H1 (cell line): ENCODE measurements at regions not wholly inside any gene's neighbourhood (a gene's known extent, or its start where the extent isn't known, plus 50 kb on each side); places are given as distances from the start of the nearest gene placed in this dataset.

Experiments
- CTCF ChIA-PET: fragments of 300-600 bp; sonication (Branson Sonifier 250); formaldehyde crosslinking; loops from one replicate; lab custom pipeline; 2021; ENCODE audit not compliant: partially characterized antibody; lab: Charles Lee
- POLR2A ChIA-PET: fragments of 300-600 bp; sonication (Branson Sonifier 250); formaldehyde crosslinking; loops from one replicate; lab custom pipeline; 2021; ENCODE audit warnings: inconsistent platforms; ENCODE audit not compliant: partially characterized antibody; lab: Charles Lee
- DNase-seq, 2 experiments: peaks; one replicate each; pipeline versions ENCODE4 v3.0.0 to v3.0.0-alpha.2; 2010 to 2022; ENCODE audit warnings: low spot score in 2 of 2, low read depth in 1 of 2, mixed read lengths in 1 of 2
- FAIRE-seq: peaks from 2 replicates; lab custom pipeline; 2011; peaks lifted over from hg19 to GRCh38; lab: Jason Lieb, UNC
- H2AFZ ChIP-seq: 2 replicates; pipeline ENCODE4 v1.8.1; 2012; ENCODE audit warnings: low read length, inconsistent platforms
- H2AK5ac ChIP-seq: 2 replicates; pipeline ENCODE4 v1.6.1; 2013; ENCODE audit warnings: low read depth, low read length
- H2BK120ac ChIP-seq: replicated peaks from 2 replicates; pipeline ENCODE3; 2013; ENCODE audit warnings: low read depth, low read length, inconsistent platforms
- H2BK12ac ChIP-seq: 2 replicates; pipeline ENCODE4 v1.6.1; 2013; ENCODE audit warnings: low read depth, low read length
- H2BK15ac ChIP-seq: 2 replicates; pipeline ENCODE4 v1.6.1; 2013; ENCODE audit warnings: low read length
- H2BK20ac ChIP-seq: 2 replicates; pipeline ENCODE4 v1.6.1; 2013; ENCODE audit warnings: low read length
- H2BK5ac ChIP-seq: 2 replicates; pipeline ENCODE4 v1.6.1; 2013; ENCODE audit warnings: low read depth, low read length
- H3K14ac ChIP-seq: 2 replicates; pipeline ENCODE4 v1.6.1; 2013; ENCODE audit warnings: inconsistent platforms; ENCODE audit not compliant: insufficient read length
- H3K18ac ChIP-seq: 2 replicates; pipeline ENCODE4 v1.6.1; 2013; ENCODE audit warnings: low read length; ENCODE audit errors: extremely low read depth
- H3K23ac ChIP-seq: 2 replicates; pipeline ENCODE4 v1.6.1; 2013; ENCODE audit warnings: inconsistent platforms; ENCODE audit not compliant: insufficient read length
- H3K23me2 ChIP-seq: 2 replicates; pipeline ENCODE4 v1.6.1; 2013; ENCODE audit warnings: low read depth, low read length
- H3K27ac ChIP-seq: 2 replicates; pipeline ENCODE4 v1.6.1; 2011; ENCODE audit warnings: low read depth, low read length, inconsistent platforms
- H3K27me3 ChIP-seq, 4 experiments: replicated peaks in 1 of 4; 1 replicate in 1 of 4; 2 replicates in 3 of 4; pipeline versions ENCODE4 v1.6.1 to v1.8.1; 2011 to 2013; ENCODE audit warnings: low read length in 3 of 4, mild to moderate bottlenecking in 3 of 4, inconsistent platforms in 2 of 4, mixed read lengths in 2 of 4, moderate library complexity in 1 of 4; ENCODE audit not compliant: control insufficient read depth in 3 of 4, insufficient read depth in 3 of 4; ENCODE audit errors: extremely low read depth in 1 of 4
- H3K36me3 ChIP-seq, 4 experiments: 2 replicates each; pipeline versions ENCODE4 v1.6.1 to v1.8.1; 2011 to 2013; ENCODE audit warnings: mild to moderate bottlenecking in 4 of 4, low read length in 3 of 4, moderate library complexity in 2 of 4, control low read depth in 1 of 4, inconsistent platforms in 1 of 4; ENCODE audit not compliant: insufficient read depth in 4 of 4, control insufficient read depth in 2 of 4
- H3K4ac ChIP-seq: replicated peaks from 2 replicates; pipeline ENCODE3; 2013; ENCODE audit warnings: low read length, low read depth, mixed read lengths, inconsistent platforms; ENCODE audit not compliant: insufficient read length
- H3K4me1 ChIP-seq, 4 experiments: replicated peaks in 1 of 4; 1 replicate in 1 of 4; 2 replicates in 3 of 4; pipeline versions ENCODE4 v1.6.1 to v1.8.1; 2011 to 2013; ENCODE audit warnings: low read length in 3 of 4, inconsistent platforms in 2 of 4, mixed read lengths in 1 of 4; ENCODE audit not compliant: insufficient read depth in 4 of 4, control insufficient read depth in 3 of 4
- H3K4me2 ChIP-seq, 2 experiments: 2 replicates each; pipeline versions ENCODE4 v1.6.1 to v1.8.1; 2011 to 2013; ENCODE audit warnings: low read depth in 2 of 2, low read length in 2 of 2, control low read depth in 1 of 2, inconsistent platforms in 1 of 2, mild to moderate bottlenecking in 1 of 2; ENCODE audit not compliant: insufficient read depth in 1 of 2
- H3K4me3 ChIP-seq, 4 experiments: fragments of 200-600, 300-600 bp in 1 of 4; sonication (generic), shearing (Covaris generic), sonication (Bioruptor Twin) in 1 of 4; 2 replicates each; pipeline versions ENCODE4 v1.5.1 to v1.8.1; 2011 to 2016; ENCODE audit warnings: low read length in 4 of 4, low read depth in 3 of 4, control low read depth in 2 of 4, inconsistent platforms in 2 of 4, mild to moderate bottlenecking in 2 of 4, mixed read lengths in 1 of 4, moderate library complexity in 1 of 4; ENCODE audit not compliant: insufficient read depth in 2 of 4; ENCODE audit errors: extremely low read depth in 1 of 4
- H3K56ac ChIP-seq: replicated peaks from 2 replicates; pipeline ENCODE3; 2013; ENCODE audit warnings: low read depth, mild to moderate bottlenecking, mixed read lengths, low read length, inconsistent platforms; ENCODE audit not compliant: insufficient read length
- H3K79me1 ChIP-seq: 2 replicates; pipeline ENCODE4 v1.6.1; 2013; ENCODE audit warnings: low read depth, low read length, control low read depth
- H3K79me2 ChIP-seq, 2 experiments: 2 replicates each; pipeline versions ENCODE4 v1.6.1 to v1.8.1; 2012 to 2013; ENCODE audit warnings: low read length in 2 of 2, mild to moderate bottlenecking in 2 of 2, inconsistent platforms in 1 of 2; ENCODE audit not compliant: insufficient read depth in 2 of 2, control insufficient read depth in 1 of 2
- H3K9ac ChIP-seq, 4 experiments: replicated peaks in 1 of 4; 1 replicate in 1 of 4; 2 replicates in 3 of 4; pipeline versions ENCODE4 v1.6.1 to v1.8.1; 2011 to 2013; ENCODE audit warnings: low read depth in 3 of 4, low read length in 3 of 4, control low read depth in 2 of 4, mild to moderate bottlenecking in 2 of 4, moderate library complexity in 2 of 4, inconsistent platforms in 1 of 4; ENCODE audit errors: extremely low read depth in 1 of 4
- H3K9me3 ChIP-seq, 2 experiments: 2 replicates each; pipeline versions ENCODE4 v1.6.1 to v1.8.1; 2012 to 2013; ENCODE audit warnings: mild to moderate bottlenecking in 2 of 2, moderate library complexity in 2 of 2, control low read depth in 1 of 2, inconsistent platforms in 1 of 2, low read depth in 1 of 2, low read length in 1 of 2, mixed read lengths in 1 of 2; ENCODE audit not compliant: insufficient read depth in 2 of 2
- H4K20me1 ChIP-seq, 2 experiments: replicated peaks in 1 of 2; 2 replicates each; pipeline versions ENCODE3 to v1.8.1; 2011 to 2013; ENCODE audit warnings: inconsistent platforms in 2 of 2, low read length in 2 of 2, mild to moderate bottlenecking in 1 of 2; ENCODE audit not compliant: insufficient read depth in 2 of 2, control insufficient read depth in 1 of 2
- H4K5ac ChIP-seq: 2 replicates; pipeline ENCODE4 v1.6.1; 2013; ENCODE audit warnings: low read length, low read depth, mixed read lengths, inconsistent platforms; ENCODE audit not compliant: insufficient read length
- H4K8ac ChIP-seq: 2 replicates; pipeline ENCODE4 v1.8.0; 2013; ENCODE audit warnings: mild to moderate bottlenecking, moderate library complexity, low read length, inconsistent platforms; ENCODE audit not compliant: insufficient read depth; ENCODE audit errors: extremely low read depth
- H4K91ac ChIP-seq: replicated peaks from 2 replicates; pipeline ENCODE3; 2013; ENCODE audit warnings: low read length, mixed read lengths, inconsistent platforms; ENCODE audit not compliant: insufficient read length
- ASH2L ChIP-seq: fragments of 200-600, 300-600 bp; sonication (generic); IDR thresholded peaks from one replicate; pipeline ENCODE4 v1.7.1; 2017; ENCODE audit warnings: low read length
- CEBPB ChIP-seq: IDR thresholded peaks from 2 replicates; pipeline ENCODE4 v1.6.1; 2012; ENCODE audit warnings: low read depth, low read length
- NANOG ChIP-seq: IDR thresholded peaks from 2 replicates; pipeline ENCODE4 v1.6.1; 2011; ENCODE audit warnings: low read length, low read depth, mild to moderate bottlenecking, inconsistent platforms; ENCODE audit not compliant: insufficient read depth, poor library complexity, severe bottlenecking
- POU5F1 ChIP-seq: IDR thresholded peaks from 2 replicates; pipeline ENCODE4 v1.6.1; 2011; ENCODE audit warnings: low read depth, mild to moderate bottlenecking, low read length, moderate library complexity
- SIRT6 ChIP-seq: IDR thresholded peaks from one replicate; pipeline ENCODE4 v1.7.1; 2012; ENCODE audit warnings: low read length, inconsistent platforms
- TCF12 ChIP-seq: IDR thresholded peaks from 2 replicates; pipeline ENCODE4 v1.6.1; 2011; ENCODE audit warnings: low read depth, mild to moderate bottlenecking, low read length
- TEAD4 ChIP-seq: IDR thresholded peaks from 2 replicates; pipeline ENCODE4 v1.6.1; 2012; ENCODE audit warnings: low read depth, low read length, inconsistent platforms, mixed read lengths
- WGBS, 2 experiments: shearing (Covaris generic) in 1 of 2; methylation state at CpG; one replicate each; pipeline versions ENCODE4 v1.1.6 to v1.1.7; 2013 to 2015; ENCODE audit warnings: low lambda C conversion rate in 2 of 2, mixed read lengths in 2 of 2, inconsistent platforms in 1 of 2, low coverage in 1 of 2, missing lambda C conversion rate in 1 of 2; ENCODE audit not compliant: insufficient replicate concordance in 2 of 2, insufficient coverage in 1 of 2, insufficient read length in 1 of 2; ENCODE audit errors: extremely low coverage in 1 of 2, missing lambda C conversion rate in 1 of 2; 5-methylcytosine and 5-hydroxymethylcytosine counted together
- TF ChIP-seq, protein P1 (sequence below): IDR thresholded peaks from 2 replicates; pipeline ENCODE4 v1.6.1; 2012; ENCODE audit warnings: low read length, inconsistent platforms
- TF ChIP-seq, protein P2 (sequence below): IDR thresholded peaks from 2 replicates; pipeline ENCODE4 v1.6.1; 2011; ENCODE audit warnings: low read depth, mild to moderate bottlenecking, low read length; ENCODE audit not compliant: insufficient read depth
- TF ChIP-seq, protein P3 (sequence below), 3 experiments: IDR thresholded peaks; 1 replicate in 2 of 3; 2 replicates in 1 of 3; pipeline versions ENCODE4 v1.5.1 to v1.6.1; 2011; ENCODE audit warnings: low read length in 3 of 3, mild to moderate bottlenecking in 3 of 3, inconsistent platforms in 2 of 3, low read depth in 1 of 3, moderate library complexity in 1 of 3; ENCODE audit not compliant: insufficient read depth in 1 of 3; ENCODE audit errors: control extremely low read depth in 1 of 3

DNA sequence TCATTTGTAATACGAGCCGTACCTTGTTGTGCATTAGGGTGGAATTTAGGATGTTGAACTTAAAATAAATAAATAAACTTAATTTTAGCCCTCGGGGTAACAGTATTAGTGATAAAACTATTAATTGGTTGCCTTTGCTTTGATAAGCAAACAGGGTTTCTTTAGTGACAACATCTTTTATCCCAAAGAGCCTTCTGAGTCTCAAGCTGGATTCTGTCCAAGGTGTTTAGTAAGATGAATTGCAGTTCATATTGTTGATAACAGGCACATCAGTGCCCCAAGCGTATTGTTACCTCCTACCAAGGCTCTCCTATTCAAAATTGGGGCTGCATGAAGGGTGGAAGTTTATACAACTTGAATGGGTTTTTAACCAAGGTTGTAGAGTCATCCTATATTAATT lies 144.4 kb upstream of the CELF2 start:
- Histone ChIP-seq H3K4ac (no peak overlapping the region), H3K36me3 (no peaks in the 10 kb centered on the region; a peak in 1 of 8 replicates), H3K9me3 (no peaks in the 10 kb centered on the region), H2BK120ac (no peak overlapping the region), H3K27me3 (no peaks in the 10 kb centered on the region), H3K27ac (no peak overlapping the region), H2BK15ac (no peak overlapping the region), H3K4me2 (no peak overlapping the region), H4K8ac (no peak overlapping the region), H4K5ac (no peak overlapping the region), H3K23me2 (no peaks in the 10 kb centered on the region; the same call in 1 of the 2 replicates), H3K4me1 (peaks cover 0 to 2% (median 0%) of the 10 kb centered on the region in 4 experiments; a peak in 1 of 7 replicates), H3K23ac (no peak overlapping the region), H2AFZ (no peak overlapping the region), H3K18ac (no peak overlapping the region), H3K4me3 (no peak overlapping the region), H2BK12ac (no peak overlapping the region), H3K79me2 (no peaks in the 10 kb centered on the region), H2AK5ac (no peak overlapping the region), H2BK5ac (no peak overlapping the region), H3K9ac (no peak overlapping the region), H2BK20ac (no peak overlapping the region), H3K14ac (no peak overlapping the region), H4K91ac (no peak overlapping the region), H3K79me1 (no peaks in the 10 kb centered on the region), H4K20me1 (no peaks in the 10 kb centered on the region), H3K56ac (no peak overlapping the region)
- no peak for DNase-seq
- no peak for FAIRE-seq
- CTCF ChIA-PET: no interaction called here
- WGBS, 2 experiments: 93% methylated on average over 4 of the region's 4 CpGs; no CpG with 5 or more reads in 1 of the 2 experiments
- POLR2A ChIA-PET: no interaction called here
- TF ChIP-seq CEBPB (no peak), POU5F1 (no peak), SIRT6 (no peak), TCF12 (no peak), TEAD4 (no peak), ASH2L (no peak), NANOG (no peak)
- TF ChIP-seq, protein P1, sequence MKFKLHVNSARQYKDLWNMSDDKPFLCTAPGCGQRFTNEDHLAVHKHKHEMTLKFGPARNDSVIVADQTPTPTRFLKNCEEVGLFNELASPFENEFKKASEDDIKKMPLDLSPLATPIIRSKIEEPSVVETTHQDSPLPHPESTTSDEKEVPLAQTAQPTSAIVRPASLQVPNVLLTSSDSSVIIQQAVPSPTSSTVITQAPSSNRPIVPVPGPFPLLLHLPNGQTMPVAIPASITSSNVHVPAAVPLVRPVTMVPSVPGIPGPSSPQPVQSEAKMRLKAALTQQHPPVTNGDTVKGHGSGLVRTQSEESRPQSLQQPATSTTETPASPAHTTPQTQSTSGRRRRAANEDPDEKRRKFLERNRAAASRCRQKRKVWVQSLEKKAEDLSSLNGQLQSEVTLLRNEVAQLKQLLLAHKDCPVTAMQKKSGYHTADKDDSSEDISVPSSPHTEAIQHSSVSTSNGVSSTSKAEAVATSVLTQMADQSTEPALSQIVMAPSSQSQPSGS: no peak
- TF ChIP-seq, protein P2, sequence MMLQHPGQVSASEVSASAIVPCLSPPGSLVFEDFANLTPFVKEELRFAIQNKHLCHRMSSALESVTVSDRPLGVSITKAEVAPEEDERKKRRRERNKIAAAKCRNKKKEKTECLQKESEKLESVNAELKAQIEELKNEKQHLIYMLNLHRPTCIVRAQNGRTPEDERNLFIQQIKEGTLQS: no peak
- TF ChIP-seq, protein P3, sequence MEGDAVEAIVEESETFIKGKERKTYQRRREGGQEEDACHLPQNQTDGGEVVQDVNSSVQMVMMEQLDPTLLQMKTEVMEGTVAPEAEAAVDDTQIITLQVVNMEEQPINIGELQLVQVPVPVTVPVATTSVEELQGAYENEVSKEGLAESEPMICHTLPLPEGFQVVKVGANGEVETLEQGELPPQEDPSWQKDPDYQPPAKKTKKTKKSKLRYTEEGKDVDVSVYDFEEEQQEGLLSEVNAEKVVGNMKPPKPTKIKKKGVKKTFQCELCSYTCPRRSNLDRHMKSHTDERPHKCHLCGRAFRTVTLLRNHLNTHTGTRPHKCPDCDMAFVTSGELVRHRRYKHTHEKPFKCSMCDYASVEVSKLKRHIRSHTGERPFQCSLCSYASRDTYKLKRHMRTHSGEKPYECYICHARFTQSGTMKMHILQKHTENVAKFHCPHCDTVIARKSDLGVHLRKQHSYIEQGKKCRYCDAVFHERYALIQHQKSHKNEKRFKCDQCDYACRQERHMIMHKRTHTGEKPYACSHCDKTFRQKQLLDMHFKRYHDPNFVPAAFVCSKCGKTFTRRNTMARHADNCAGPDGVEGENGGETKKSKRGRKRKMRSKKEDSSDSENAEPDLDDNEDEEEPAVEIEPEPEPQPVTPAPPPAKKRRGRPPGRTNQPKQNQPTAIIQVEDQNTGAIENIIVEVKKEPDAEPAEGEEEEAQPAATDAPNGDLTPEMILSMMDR (IDR thresholded peaks at IDR 0.05; ENCODE audit: control extremely low read depth in 1 of 3, insufficient read depth in 1 of 3, low read depth in 1 of 3, low read length in 3 of 3): no peak
